HG02759 (cell line): ENCODE measurements at regions not wholly inside any gene's neighbourhood (a gene's known extent, or its start where the extent isn't known, plus 50 kb on each side); places are given as distances from the start of the nearest gene placed in this dataset.

Experiments used
- ATAC-seq: cut with Tn5 transposase; IDR thresholded peaks from one replicate; pipeline ENCODE4 v1.9.1; 2021; ENCODE audit warnings: mild to moderate bottlenecking, moderate library complexity; ENCODE audit not compliant: unreplicated experiment

- ATAC-seq, result no peak
These were observed 495.0 kb upstream of the MGMT start for GRCh38 chr10:128972036-128972405.

- ATAC-seq, result no peak
These were observed 493.8 kb upstream of the MGMT start for GRCh38 chr10:128973221-128973620.

- ATAC-seq, result no peak
These were observed 490.2 kb upstream of the MGMT start for GRCh38 chr10:128976856-128977255.

- no peak for ATAC-seq
These were observed 488.8 kb upstream of the MGMT start for GRCh38 chr10:128978211-128978610.

- no peak for ATAC-seq
These were observed 487.6 kb upstream of the MGMT start for GRCh38 chr10:128979405-128979804.

- no peak for ATAC-seq
These were observed 485.8 kb upstream of the MGMT start for GRCh38 chr10:128981251-128981650.

- ATAC-seq, result no peak
These were observed 485.0 kb upstream of the MGMT start for GRCh38 chr10:128981881-128982615.

- no peak for ATAC-seq
These were observed 484.5 kb upstream of the MGMT start for GRCh38 chr10:128982616-128982915.

- no peak for ATAC-seq
These were observed 482.0 kb upstream of the MGMT start for GRCh38 chr10:128985036-128985435.

- no peak for ATAC-seq
These were observed 476.1 kb upstream of the MGMT start for GRCh38 chr10:128990986-128991385.

- no peak for ATAC-seq
These were observed 474.3 kb upstream of the MGMT start for GRCh38 chr10:128992770-128993169.

GRCh38 chr10:128993443-128993842, 473.6 kb upstream of the MGMT start:
- no peak for ATAC-seq

- ATAC-seq, result no peak
These were observed 473.0 kb upstream of the MGMT start for GRCh38 chr10:128993911-128994538.

GRCh38 chr10:128994598-128995143, 472.4 kb upstream of the MGMT start:
- no peak for ATAC-seq

- no peak for ATAC-seq
These were observed 471.4 kb upstream of the MGMT start for GRCh38 chr10:128995676-128996075.

GRCh38 chr10:128996092-128996491, 470.9 kb upstream of the MGMT start:
- ATAC-seq, result no peak

GRCh38 chr10:128998101-128998805, 468.8 kb upstream of the MGMT start:
- ATAC-seq, result no peak

- ATAC-seq, result no peak
These were observed 462.6 kb upstream of the MGMT start for GRCh38 chr10:129004398-129004797.

- ATAC-seq, result no peak
These were observed 462.0 kb upstream of the MGMT start for GRCh38 chr10:129005080-129005479.

- ATAC-seq, result no peak
These were observed 461.2 kb upstream of the MGMT start for GRCh38 chr10:129005804-129006203.

- no peak for ATAC-seq
These were observed 448.5 kb upstream of the MGMT start for GRCh38 chr10:129018511-129018910.
